ENCODE measurements at regions not wholly inside any gene's neighbourhood (a gene's known extent, or its start where the extent isn't known, plus 50 kb on each side); places are given as distances from the start of the nearest gene placed in this dataset.
"Not testable (repeated sequence)": the region's sequence is repeated elsewhere in the genome, so short reads cannot be mapped to it uniquely, and the experiment has no call there.

DNA sequence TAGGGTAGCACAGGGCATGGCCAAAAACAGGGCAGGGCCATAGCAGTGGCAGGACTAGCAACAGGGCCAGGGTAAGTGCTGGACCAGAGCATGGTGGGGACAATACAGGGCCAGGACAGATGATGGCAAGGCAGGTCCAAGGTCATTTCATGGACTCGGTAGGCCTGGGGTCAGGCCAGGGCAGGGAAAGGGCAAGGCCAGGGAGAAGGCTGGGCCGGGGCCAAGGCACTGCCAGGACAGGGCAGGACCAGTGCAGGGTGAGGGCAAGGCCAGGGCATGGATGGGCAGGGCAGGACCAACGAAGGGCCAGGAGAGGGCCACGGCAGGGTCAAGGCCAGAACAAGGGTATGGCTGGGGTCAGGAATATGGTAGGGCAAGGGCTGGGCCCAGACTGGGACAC is 407.6 kb downstream of the ZNF33B start:
- TF ChIP-seq, protein P1, sequence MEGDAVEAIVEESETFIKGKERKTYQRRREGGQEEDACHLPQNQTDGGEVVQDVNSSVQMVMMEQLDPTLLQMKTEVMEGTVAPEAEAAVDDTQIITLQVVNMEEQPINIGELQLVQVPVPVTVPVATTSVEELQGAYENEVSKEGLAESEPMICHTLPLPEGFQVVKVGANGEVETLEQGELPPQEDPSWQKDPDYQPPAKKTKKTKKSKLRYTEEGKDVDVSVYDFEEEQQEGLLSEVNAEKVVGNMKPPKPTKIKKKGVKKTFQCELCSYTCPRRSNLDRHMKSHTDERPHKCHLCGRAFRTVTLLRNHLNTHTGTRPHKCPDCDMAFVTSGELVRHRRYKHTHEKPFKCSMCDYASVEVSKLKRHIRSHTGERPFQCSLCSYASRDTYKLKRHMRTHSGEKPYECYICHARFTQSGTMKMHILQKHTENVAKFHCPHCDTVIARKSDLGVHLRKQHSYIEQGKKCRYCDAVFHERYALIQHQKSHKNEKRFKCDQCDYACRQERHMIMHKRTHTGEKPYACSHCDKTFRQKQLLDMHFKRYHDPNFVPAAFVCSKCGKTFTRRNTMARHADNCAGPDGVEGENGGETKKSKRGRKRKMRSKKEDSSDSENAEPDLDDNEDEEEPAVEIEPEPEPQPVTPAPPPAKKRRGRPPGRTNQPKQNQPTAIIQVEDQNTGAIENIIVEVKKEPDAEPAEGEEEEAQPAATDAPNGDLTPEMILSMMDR (IDR thresholded peaks at IDR 0.05) = not testable (repeated sequence)
- TF ChIP-seq POLR2A (IDR thresholded peaks at IDR 0.05) = not testable (repeated sequence)

All from right lobe of liver (tissue), 4 donors.